Endodermal cell (in vitro differentiated cells): ENCODE measurements at regions not wholly inside any gene's neighbourhood (a gene's known extent, or its start where the extent isn't known, plus 50 kb on each side); places are given as distances from the start of the nearest gene placed in this dataset.
"Not testable (repeated sequence)": the region's sequence is repeated elsewhere in the genome, so short reads cannot be mapped to it uniquely, and the experiment has no call there.

Experiments
- DNase-seq: peaks from one replicate; pipeline ENCODE4 v3.0.0-alpha.2; 2017
- H3K27ac ChIP-seq: 2 replicates; pipeline ENCODE4 v1.5.1; 2013; ENCODE audit warnings: mild to moderate bottlenecking, low read depth, low read length, moderate library complexity
- H3K27me3 ChIP-seq: 2 replicates; pipeline ENCODE4 v1.6.1; 2013; ENCODE audit warnings: mild to moderate bottlenecking, low read length, moderate library complexity; ENCODE audit not compliant: insufficient read depth, control insufficient read depth, poor library complexity, severe bottlenecking
- H3K36me3 ChIP-seq: 2 replicates; pipeline ENCODE4 v1.7.0; 2013; ENCODE audit warnings: mild to moderate bottlenecking, low read length, moderate library complexity; ENCODE audit not compliant: control insufficient read depth, insufficient read depth
- H3K4me1 ChIP-seq: one replicate; pipeline ENCODE4 v1.7.0; 2013; ENCODE audit warnings: low read length; ENCODE audit not compliant: control insufficient read depth, insufficient read depth
- H3K4me3 ChIP-seq: 2 replicates; pipeline ENCODE4 v1.5.1; 2013; ENCODE audit warnings: mild to moderate bottlenecking, low read length, moderate library complexity
- H3K9ac ChIP-seq: 2 replicates; pipeline ENCODE4 v1.6.1; 2013; ENCODE audit warnings: mild to moderate bottlenecking, low read length, moderate library complexity; ENCODE audit not compliant: poor library complexity, severe bottlenecking; ENCODE audit errors: extremely low read depth
- H3K9me3 ChIP-seq: 2 replicates; pipeline ENCODE4 v1.6.1; 2013; ENCODE audit warnings: mild to moderate bottlenecking, low read length, moderate library complexity; ENCODE audit not compliant: control insufficient read depth
- H3K27ac Mint-ChIP-seq: 2 replicates; pipeline ENCODE4 v1.8.0; 2020; ENCODE audit warnings: mixed read lengths
- H3K27me3 Mint-ChIP-seq: 2 replicates; pipeline ENCODE4 v1.8.0; 2021; ENCODE audit warnings: mild to moderate bottlenecking, mixed read lengths; ENCODE audit not compliant: insufficient read depth
- H3K36me3 Mint-ChIP-seq: 2 replicates; pipeline ENCODE4 v1.8.0; 2020; ENCODE audit warnings: low read depth, mixed read lengths
- H3K4me1 Mint-ChIP-seq: 2 replicates; pipeline ENCODE4 v1.8.0; 2020; ENCODE audit warnings: mixed read lengths
- H3K4me3 Mint-ChIP-seq: 2 replicates; pipeline ENCODE4 v1.8.0; 2020; ENCODE audit warnings: mild to moderate bottlenecking, moderate library complexity, mixed read lengths
- H3K9me3 Mint-ChIP-seq: 2 replicates; pipeline ENCODE4 v1.8.0; 2020; ENCODE audit warnings: mild to moderate bottlenecking, mixed read lengths
- CTCF ChIP-seq: fragments of 200-600 bp; sonication (generic); conservative IDR thresholded peaks from 2 replicates; pipeline ENCODE4 v1.5.0; 2021; ENCODE audit warnings: antibody characterized with exemption, mild to moderate bottlenecking
- WGBS, 2 experiments: methylation state at CpG; one replicate each; pipeline versions ENCODE4 v1.1.5 to v1.1.7; 2013; ENCODE audit warnings: missing lambda C conversion rate in 2 of 2, mixed read lengths in 1 of 2; ENCODE audit not compliant: insufficient coverage in 1 of 2, insufficient read length in 1 of 2; 5-methylcytosine and 5-hydroxymethylcytosine counted together

GRCh38 chrX:44744799-44745198 is 99.0 kb upstream of the DUSP21 start:
- peaks cover 44% of the 10 kb centered on the region for H3K9me3 Mint-ChIP-seq
- H3K27ac ChIP-seq = no peak overlapping the region

GRCh38 chrX:44742480-44743155 is 101.2 kb upstream of the DUSP21 start:
- Mint-ChIP-seq H3K9me3 (peaks cover 47% of the 10 kb centered on the region), H3K4me3 (no peak overlapping the region), H3K27me3 (no peaks in the 10 kb centered on the region), H3K36me3 (no peaks in the 10 kb centered on the region), H3K27ac (no peak overlapping the region), H3K4me1 (peaks cover 8% of the 10 kb centered on the region)
- H3K9me3 ChIP-seq = no peaks in the 10 kb centered on the region
- no peaks in the 10 kb centered on the region for H3K27me3 ChIP-seq
- H3K36me3 ChIP-seq = no peaks in the 10 kb centered on the region
- no peak for DNase-seq
- H3K4me3 ChIP-seq = no peak overlapping the region
- TF ChIP-seq CTCF = no peak
- WGBS, 2 experiments = 68% methylated on average over 4 of the region's 6 CpGs; no CpG with 5 or more reads in 1 of the 2 experiments
- no peaks in the 10 kb centered on the region for H3K4me1 ChIP-seq
- no peak overlapping the region for H3K9ac ChIP-seq
- no peak overlapping the region for H3K27ac ChIP-seq

More at GRCh38 chrX:44744799-44745198, 99.0 kb upstream of the DUSP21 start:
- no peak for TF ChIP-seq CTCF
- Histone ChIP-seq H3K36me3 (no peaks in the 10 kb centered on the region), H3K9me3 (no peaks in the 10 kb centered on the region), H3K9ac (no peak overlapping the region), H3K4me1 (no peaks in the 10 kb centered on the region), H3K4me3 (no peak overlapping the region), H3K27me3 (no peaks in the 10 kb centered on the region)
- Mint-ChIP-seq H3K4me3 (no peak overlapping the region), H3K36me3 (no peaks in the 10 kb centered on the region), H3K4me1 (peaks cover 10% of the 10 kb centered on the region), H3K27me3 (no peaks in the 10 kb centered on the region), H3K27ac (no peak overlapping the region)
- WGBS, 2 experiments = 57 to 84% methylated on average over 1 to 3 of the region's 3 CpGs
- DNase-seq = no peak

- DNase-seq, H3K36me3 Mint-ChIP-seq, H3K27ac Mint-ChIP-seq, H3K4me3 ChIP-seq, H3K27me3 ChIP-seq, H3K9ac ChIP-seq, H3K9me3 ChIP-seq, H3K4me1 Mint-ChIP-seq, H3K4me3 Mint-ChIP-seq, H3K27ac ChIP-seq, H3K4me1 ChIP-seq, H3K36me3 ChIP-seq, H3K27me3 Mint-ChIP-seq: not testable (repeated sequence)
- WGBS, 2 experiments = 82 to 96% methylated on average over 4 to 5 of the region's 7 CpGs
- H3K9me3 Mint-ChIP-seq = peaks cover 44% of the 10 kb centered on the region
Observed at GRCh38 chrX:44741859-44742258, 102.0 kb upstream of the DUSP21 start.

- not testable (repeated sequence) for H3K27me3 ChIP-seq, H3K4me1 ChIP-seq, H3K27ac ChIP-seq, H3K36me3 ChIP-seq, H3K4me3 ChIP-seq, H3K36me3 Mint-ChIP-seq, DNase-seq, H3K9me3 ChIP-seq, H3K27me3 Mint-ChIP-seq, H3K4me3 Mint-ChIP-seq, H3K4me1 Mint-ChIP-seq, H3K27ac Mint-ChIP-seq, H3K9ac ChIP-seq
- peaks cover 42% of the 10 kb centered on the region for H3K9me3 Mint-ChIP-seq
- 97% methylated on average over 5 of the region's 6 CpGs; no CpG with 5 or more reads in 1 of the 2 experiments for WGBS, 2 experiments
Observed at GRCh38 chrX:44741458-44741857, 102.4 kb upstream of the DUSP21 start.
